ENCODE measurements at regions not wholly inside any gene's neighbourhood (a gene's known extent, or its start where the extent isn't known, plus 50 kb on each side); places are given as distances from the start of the nearest gene placed in this dataset.
"Not testable (repeated sequence)": the region's sequence is repeated elsewhere in the genome, so short reads cannot be mapped to it uniquely, and the experiment has no call there.

- no peak for DNase-seq
Measured at GRCh38 chr4:82171531-82172155, 202.1 kb downstream of the HNRNPD start.

DNA sequence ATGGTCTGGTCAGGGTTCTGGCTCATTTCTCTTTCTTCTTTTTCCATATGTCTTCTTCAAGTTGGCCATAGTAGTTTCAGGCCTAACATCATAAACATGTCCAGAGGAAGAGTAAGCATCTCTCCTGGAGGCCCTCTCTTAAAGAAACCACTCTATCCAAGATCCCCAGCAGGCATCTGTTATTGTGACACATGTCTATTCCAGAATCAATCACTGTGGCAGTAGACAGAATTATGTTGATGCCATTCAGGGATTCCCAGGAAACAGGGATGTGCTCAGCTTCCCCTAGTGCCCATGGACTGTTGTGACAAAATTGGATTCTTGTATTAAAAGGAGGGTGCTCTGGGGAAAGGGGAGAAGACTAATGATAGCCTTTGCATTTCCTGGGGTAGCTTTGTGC lies 224.0 kb downstream of the HNRNPD start:
- DNase-seq, result no peak

DNA sequence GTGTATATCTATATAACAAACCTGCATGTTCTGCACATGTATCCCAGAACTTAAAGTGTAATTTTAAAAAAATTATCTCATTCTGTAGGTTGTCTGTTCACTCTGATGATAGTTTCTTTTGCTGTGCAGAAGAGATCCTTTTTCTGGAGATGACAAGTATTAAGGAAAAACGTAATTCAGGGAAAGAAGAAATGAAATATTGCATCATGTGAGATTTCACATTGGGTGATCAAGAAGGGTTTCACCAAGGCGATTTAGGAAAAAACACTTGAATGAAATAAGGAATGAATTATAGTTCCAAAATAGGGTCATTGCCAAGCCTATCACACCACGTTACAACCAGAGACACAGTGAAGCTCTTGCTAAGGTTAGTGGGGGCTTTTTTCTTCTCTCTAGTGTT lies 227.9 kb downstream of the HNRNPD start:
- DNase-seq, result no peak

DNA sequence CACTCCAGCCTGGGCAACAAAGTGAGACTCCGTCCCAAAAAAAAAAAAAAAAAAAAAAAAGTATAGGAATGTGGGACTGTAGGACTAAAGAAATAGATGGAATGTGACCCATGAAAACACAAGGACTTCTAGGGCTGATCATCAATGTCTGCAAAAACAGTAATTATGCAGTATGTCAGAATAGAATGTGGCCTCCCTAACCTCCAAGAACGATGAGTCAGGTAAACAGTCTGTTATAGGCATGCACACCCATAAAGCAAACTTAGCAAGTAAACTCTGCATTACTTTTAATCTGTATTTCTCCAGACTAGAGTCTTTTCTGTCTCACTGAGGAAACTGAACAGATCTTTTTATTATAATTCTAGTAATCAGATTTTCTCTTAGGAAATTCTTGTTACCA lies 233.4 kb downstream of the HNRNPD start:
- no peak for DNase-seq

DNA sequence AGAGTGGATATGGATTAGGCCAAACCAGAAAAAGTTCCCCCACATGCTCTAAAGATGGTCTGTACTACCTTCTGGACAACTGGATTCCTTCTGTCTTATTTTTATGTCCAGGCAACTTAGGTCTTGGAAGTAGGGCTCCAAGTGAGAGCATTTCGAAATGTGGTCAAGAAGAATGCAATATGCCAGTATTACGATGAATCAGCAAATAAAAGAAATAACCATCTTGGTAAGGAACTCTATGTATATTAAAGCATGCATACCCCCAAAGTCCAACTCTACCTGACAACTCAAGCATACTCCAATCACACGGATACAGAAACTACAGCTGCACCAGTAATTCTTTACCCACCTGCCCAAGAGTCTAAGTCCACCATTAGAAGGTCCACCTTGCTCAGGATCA lies 234.5 kb downstream of the HNRNPD start:
- DNase-seq, result no peak

- DNase-seq, result no peak
Measured at GRCh38 chr4:82138374-82138773, 235.4 kb downstream of the HNRNPD start.

GRCh38 chr4:82136161-82136801 lies 237.5 kb downstream of the HNRNPD start:
- no peak for DNase-seq

DNA sequence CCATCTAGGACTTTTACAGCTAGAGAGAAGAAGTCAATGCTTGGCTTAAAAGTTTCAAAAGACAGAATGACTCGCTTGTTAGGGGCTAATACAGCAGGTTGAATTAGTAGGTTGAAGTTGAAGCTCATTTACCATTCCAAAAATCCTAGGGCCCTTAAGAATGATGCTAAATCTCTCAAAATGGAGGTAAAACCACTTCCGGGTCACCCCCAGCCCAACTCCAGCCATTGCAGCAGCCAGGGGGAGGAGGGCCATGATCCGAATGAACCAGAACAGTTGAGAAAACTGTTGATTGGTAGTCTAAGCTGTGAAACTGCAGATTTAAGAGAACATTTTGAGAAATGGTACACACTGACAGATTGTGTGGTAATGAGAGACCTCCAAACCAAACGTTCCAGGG lies 245.4 kb downstream of the HNRNPD start:
- DNase-seq, result no peak

DNA sequence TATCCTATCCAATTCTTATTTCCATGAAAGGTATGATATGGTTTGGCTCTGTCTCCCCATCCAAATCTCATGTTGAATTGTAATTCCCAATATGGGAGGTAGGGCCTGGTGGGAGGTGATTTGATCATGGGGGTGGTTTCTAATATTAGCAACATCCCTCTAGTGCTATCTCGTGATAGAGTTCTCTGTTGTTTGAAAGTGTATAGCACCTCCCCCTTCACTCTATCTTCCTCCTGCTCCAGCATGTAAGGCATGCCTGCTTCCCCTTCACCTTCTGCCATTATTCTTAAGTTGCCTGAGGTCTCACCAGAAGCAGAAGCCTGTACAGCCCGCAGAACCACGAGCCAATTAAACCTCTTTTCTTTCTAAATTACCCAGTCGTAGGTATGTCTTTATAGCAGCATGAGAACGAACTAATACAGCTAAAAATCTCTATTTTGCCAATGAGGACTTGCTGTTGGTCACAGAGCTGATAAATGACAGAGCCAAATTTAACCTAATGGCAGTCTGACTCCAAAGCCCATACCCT lies 247.2 kb downstream of the HNRNPD start:
- no peak for DNase-seq

- no peak for DNase-seq
Measured at GRCh38 chr4:82125787-82126297, 247.9 kb downstream of the HNRNPD start.

- DNase-seq, result no peak
Measured at GRCh38 chr4:82124932-82125786, 248.6 kb downstream of the HNRNPD start.

- DNase-seq, result no peak
Measured at GRCh38 chr4:82124365-82124764, 249.4 kb downstream of the HNRNPD start.

GRCh38 chr4:82123934-82124333 lies 249.9 kb downstream of the HNRNPD start:
- no peak for DNase-seq

DNA sequence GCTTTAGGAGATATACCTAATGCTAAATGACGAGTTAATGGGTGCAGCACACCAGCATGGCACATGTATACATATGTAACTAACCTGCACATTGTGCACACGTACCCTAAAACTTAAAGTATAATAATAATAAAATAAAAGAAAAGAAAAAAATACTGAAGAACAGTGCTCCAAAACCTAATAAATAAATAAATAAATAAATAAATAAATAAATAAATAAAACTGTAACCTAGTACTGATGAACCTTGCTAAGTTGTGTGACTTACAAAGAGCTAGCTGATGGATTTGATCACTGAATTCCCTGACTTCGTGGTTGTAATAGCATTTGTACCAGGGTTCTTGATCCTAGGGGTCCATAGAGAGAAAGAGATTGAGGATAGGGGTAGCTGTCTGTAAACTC lies 258.6 kb downstream of the HNRNPD start:
- not testable (repeated sequence) for DNase-seq

DNA sequence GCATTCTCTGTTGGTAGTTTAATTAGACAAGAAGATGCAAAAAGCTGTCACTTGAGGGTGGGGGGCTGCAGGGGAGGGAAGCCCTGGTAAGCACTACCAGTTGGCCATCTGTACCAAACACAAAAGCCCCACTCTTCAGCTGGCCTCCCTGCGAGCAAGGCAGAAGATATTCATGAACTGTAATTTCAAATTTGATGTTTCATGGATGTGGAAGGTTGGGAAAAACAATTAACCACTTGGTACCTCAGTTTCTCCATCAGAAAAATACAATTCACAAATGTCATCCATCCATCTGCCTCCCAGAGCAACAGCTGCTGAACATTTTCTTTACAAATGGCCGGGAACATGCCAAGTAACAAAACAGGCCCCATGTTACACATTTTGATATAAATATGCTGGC lies 265.3 kb downstream of the HNRNPD start:
- no peak for DNase-seq

- no peak for DNase-seq
Measured at GRCh38 chr4:82104578-82104977, 269.2 kb downstream of the HNRNPD start.

DNA sequence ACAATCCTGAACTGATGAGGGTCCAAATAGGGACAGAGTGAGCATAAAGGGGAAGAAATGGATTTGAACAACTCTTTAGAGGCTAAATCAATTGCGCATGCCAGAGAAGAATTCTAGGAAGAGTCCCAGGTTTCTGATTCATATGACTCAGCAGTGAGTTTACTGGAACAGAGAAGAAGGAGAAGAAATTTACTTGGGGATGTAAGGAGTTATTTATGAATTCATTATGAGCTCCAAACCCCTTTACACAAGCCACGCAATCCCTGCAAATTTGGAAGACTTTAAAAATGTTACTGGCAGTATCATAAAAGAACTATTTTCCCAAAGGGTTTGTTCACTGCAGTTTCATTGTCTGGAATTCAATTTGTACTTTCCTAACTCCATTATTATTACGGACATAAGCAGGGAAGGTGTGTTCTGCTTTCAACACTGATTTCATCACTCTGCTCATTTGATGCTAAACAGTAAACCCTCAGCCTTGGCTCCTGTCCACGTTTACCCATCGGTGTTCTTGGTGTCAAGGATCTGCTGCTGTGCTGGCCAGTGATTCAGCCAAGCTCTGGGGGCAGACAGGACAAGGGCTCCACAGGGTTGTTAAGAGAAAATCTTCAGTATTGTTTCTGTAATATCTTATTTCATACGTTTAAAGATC lies 273.7 kb downstream of the HNRNPD start:
- no peak for DNase-seq

- no peak for DNase-seq
Measured at GRCh38 chr4:82097504-82097903, 276.3 kb downstream of the HNRNPD start.

DNA sequence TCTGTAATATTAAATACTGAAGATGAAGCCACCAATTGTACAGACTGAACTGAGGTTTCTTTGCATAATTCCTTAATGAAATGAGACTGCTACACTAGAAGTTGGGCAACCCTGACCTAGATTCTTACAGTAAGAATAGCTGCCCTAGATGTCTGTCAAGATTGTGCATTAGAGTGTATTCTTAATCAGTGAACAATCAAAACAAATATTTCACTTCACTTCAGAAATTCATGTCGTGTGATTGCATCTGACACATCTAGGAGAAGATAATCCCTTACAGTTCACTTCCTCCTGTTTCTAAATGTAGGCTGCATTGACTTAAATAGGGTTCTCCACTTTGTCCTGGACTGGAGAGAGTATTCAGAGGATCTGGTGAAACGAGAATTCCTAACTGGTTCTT lies 283.1 kb downstream of the HNRNPD start:
- no peak for DNase-seq

DNA sequence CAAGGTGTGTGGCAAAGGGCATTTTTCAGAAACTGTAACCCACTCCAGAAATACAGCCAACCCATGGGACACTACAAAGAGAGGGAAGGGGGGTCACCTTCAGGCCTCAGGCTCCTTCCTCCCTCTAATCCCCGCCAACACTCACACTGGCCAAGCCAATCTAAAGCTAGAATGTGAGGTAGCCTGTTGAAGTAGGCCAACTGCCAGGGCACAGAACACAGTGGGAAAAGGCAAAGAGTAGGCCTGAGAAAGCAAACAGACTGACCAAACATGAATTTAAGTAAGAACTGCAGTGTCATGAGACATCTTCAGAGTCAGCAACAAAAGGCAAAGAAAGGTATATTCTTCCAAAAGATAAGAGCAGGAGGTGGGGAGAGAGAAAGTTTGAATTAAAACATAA lies 289.0 kb downstream of the HNRNPD start:
- DNase-seq, result no peak

DNA sequence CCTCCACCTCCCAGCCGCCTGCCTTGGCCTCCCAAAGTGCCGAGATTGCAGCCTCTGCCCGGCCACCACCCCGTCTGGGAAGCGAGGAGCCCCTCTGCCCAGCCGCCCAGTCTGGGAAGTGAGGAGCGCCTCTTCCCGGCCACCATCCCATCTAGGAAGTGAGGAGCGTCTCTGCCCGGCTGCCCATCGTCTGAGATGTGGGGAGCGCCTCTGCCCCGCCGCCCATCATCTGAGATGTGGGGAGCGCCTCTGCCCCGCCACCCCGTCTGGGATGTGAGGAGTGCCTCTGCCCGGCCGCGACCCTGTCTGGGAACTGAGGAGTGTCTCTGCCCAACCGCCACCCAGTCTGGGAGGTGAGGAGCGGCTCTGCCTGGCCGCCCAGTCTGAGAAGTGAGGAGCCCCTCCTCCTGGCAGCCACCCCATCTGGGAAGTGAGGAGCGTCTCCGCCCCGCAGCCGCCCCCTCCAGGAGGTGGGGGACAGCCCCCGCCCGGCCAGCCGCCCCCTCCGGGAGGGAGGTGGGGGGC lies 296.3 kb downstream of the HNRNPD start:
- not testable (repeated sequence) for DNase-seq

DNA sequence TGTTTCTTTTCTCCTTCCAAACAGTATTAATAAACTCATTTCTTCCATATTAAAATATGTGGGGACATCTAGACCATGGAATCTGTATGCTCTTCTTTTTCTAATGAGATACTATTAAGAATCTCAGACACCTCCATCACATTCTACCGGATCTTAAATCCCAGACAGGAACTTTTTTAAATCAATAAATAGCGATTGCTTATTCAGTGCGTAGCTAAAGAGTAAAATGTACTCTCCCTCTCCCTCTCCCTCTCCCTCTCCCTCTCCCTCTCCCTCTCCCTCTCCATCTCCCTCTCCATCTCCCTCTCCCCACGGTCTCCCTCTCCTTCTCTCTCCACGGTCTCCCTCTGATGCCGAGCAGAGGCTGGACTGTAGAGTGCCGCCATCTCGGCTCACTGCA lies 297.0 kb downstream of the HNRNPD start:
- DNase-seq, result no peak

GRCh38 chr4:82076359-82076758 lies 297.4 kb downstream of the HNRNPD start:
- DNase-seq, result no peak
